A673 (cell line): ENCODE measurements at regions not wholly inside any gene's neighbourhood (a gene's known extent, or its start where the extent isn't known, plus 50 kb on each side); places are given as distances from the start of the nearest gene placed in this dataset.

Source experiments
- BruUV-seq: library from RNA; stranded (reverse); fragments of 400-500 nt; replicated peaks from 2 replicates; lab custom pipeline; 2021; lab: Mats Ljungman, UMichigan
- CTCF ChIA-PET: fragments of 300-600 bp; sonication (Branson Sonifier 250); formaldehyde crosslinking; loops from one replicate; lab custom pipeline; 2022; ENCODE audit warnings: antibody characterized with exemption; lab: Charles Lee
- POLR2A ChIA-PET: fragments of 300-600 bp; sonication (Branson Sonifier 250); formaldehyde crosslinking; loops from one replicate; lab custom pipeline; 2022; ENCODE audit warnings: antibody characterized with exemption; ENCODE audit not compliant: low non-redundant PET; lab: Charles Lee
- DNase-seq: peaks from one replicate; pipeline ENCODE4 v3.0.0-alpha.2; 2015; ENCODE audit warnings: low spot score
- H3K27ac ChIP-seq: fragments of 200-600 bp; sonication (generic); 2 replicates; pipeline ENCODE4 v1.5.1; 2016; ENCODE audit warnings: mixed run types, low read depth, mild to moderate bottlenecking, mixed read lengths, antibody characterized with exemption, low read length; ENCODE audit not compliant: poor library complexity, severe bottlenecking
- H3K27me3 ChIP-seq: fragments of 200-600 bp; sonication (generic); replicated peaks from 2 replicates; pipeline ENCODE4 v1.6.1; 2017; ENCODE audit warnings: mixed run types, low read depth, mild to moderate bottlenecking, mixed read lengths, antibody characterized with exemption, low read length; ENCODE audit not compliant: insufficient read depth, poor library complexity
- H3K36me3 ChIP-seq: fragments of 200-600 bp; sonication (generic); 2 replicates; pipeline ENCODE4 v1.6.1; 2016; ENCODE audit warnings: mixed run types, mild to moderate bottlenecking, mixed read lengths, antibody characterized with exemption, low read length; ENCODE audit not compliant: insufficient read depth, poor library complexity, severe bottlenecking
- H3K4me1 ChIP-seq: fragments of 200-600 bp; sonication (generic); 2 replicates; pipeline ENCODE4 v1.6.1; 2017; ENCODE audit warnings: mixed run types, mild to moderate bottlenecking, mixed read lengths, antibody characterized with exemption, low read length; ENCODE audit not compliant: insufficient read depth, poor library complexity, severe bottlenecking
- H3K4me3 ChIP-seq: fragments of 200-600 bp; sonication (generic); 2 replicates; pipeline ENCODE4 v1.5.1; 2016; ENCODE audit warnings: low read depth, mixed run types, mild to moderate bottlenecking, mixed read lengths, low read length; ENCODE audit not compliant: poor library complexity, severe bottlenecking
- H3K9me3 ChIP-seq: fragments of 200-600 bp; sonication (generic); 2 replicates; pipeline ENCODE4 v1.6.1; 2016; ENCODE audit warnings: mixed run types, low read depth, mild to moderate bottlenecking, mixed read lengths, antibody characterized with exemption, low read length; ENCODE audit not compliant: poor library complexity, severe bottlenecking
- CTCF ChIP-seq: fragments of 300-800, 200-600 bp; sonication (generic); conservative IDR thresholded peaks from 2 replicates; pipeline ENCODE4 v1.5.1; 2017; ENCODE audit warnings: low read depth, mild to moderate bottlenecking, antibody characterized with exemption, low read length, moderate library complexity, mixed read lengths
- EZH2 ChIP-seq: fragments of 200-600 bp; sonication (generic); IDR thresholded peaks from 2 replicates; pipeline ENCODE4 v1.6.1; 2017; ENCODE audit warnings: borderline replicate concordance, low read depth, mild to moderate bottlenecking, mixed read lengths, antibody characterized with exemption, low read length; ENCODE audit not compliant: poor library complexity, severe bottlenecking
- intact Hi-C: fragments of 100-400 bp; cut with micrococcal nuclease; formaldehyde crosslinking; loops from one replicate; pipeline ENCODE4 v1.10.0; 2022; ENCODE audit not compliant: unreplicated experiment

DNA sequence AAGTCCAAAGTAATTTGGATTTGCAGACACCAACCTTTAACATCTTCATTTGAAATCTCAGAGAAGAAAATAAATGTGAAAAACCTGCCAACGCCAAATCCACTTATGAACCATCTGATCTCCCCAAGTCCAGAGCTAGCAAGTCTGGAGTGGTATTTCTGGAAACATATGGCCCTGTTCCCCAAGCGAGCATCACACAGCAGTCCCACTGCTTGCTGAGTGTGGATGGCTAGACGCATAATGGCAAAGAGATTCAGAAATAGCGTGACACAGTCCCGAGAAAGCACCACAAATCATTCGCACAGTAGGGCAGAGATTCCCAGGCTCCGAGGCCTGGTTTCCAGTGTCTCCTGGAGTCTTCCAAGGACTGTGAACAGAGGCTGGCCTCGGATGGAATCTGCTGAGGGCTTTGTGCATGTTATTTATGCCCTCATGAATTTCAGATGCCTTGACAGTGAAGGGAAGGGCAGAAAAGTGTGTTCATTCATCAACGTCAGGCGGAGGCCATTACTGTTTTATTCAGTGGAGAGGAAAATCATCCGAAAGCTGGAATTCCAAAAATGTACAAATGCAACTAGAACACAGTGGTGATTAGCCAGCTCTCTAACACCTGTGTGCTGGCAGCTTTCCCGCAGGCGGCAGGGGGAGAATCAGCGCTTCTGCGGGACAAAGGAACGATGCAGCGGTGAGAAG lies 417.0 kb downstream of the EIPR1 start:
- BruUV-seq = no TSS peak
- TF ChIP-seq CTCF (no peak), EZH2 (no peak)
- H3K9me3 ChIP-seq = no peaks in the 10 kb centered on the region
- no peak overlapping the region for H3K27ac ChIP-seq
- ChIA-PET CTCF (no interaction called here), POLR2A (no interaction called here)
- intact Hi-C loops = no loop called here
- H3K4me3 ChIP-seq = no peak overlapping the region
- no peak for DNase-seq
- no peaks in the 10 kb centered on the region for H3K4me1 ChIP-seq
- H3K27me3 ChIP-seq = no peaks in the 10 kb centered on the region
- no peaks in the 10 kb centered on the region for H3K36me3 ChIP-seq

- intact Hi-C loops = no loop called here
- H3K4me1 ChIP-seq = no peaks in the 10 kb centered on the region
- no peak overlapping the region for H3K27ac ChIP-seq
- H3K27me3 ChIP-seq = no peaks in the 10 kb centered on the region
- no peaks in the 10 kb centered on the region for H3K36me3 ChIP-seq
- no TSS peak for BruUV-seq
- DNase-seq = no peak
- ChIA-PET CTCF (no interaction called here), POLR2A (no interaction called here)
- H3K9me3 ChIP-seq = no peaks in the 10 kb centered on the region
- no peak overlapping the region for H3K4me3 ChIP-seq
- no peak for TF ChIP-seq CTCF
- no peak for TF ChIP-seq EZH2
Observed at GRCh38 chr2:2950403-2950952, 427.1 kb downstream of the EIPR1 start.

- no TSS peak for BruUV-seq
- Histone ChIP-seq H3K9me3 (no peaks in the 10 kb centered on the region), H3K4me3 (no peak overlapping the region), H3K4me1 (no peaks in the 10 kb centered on the region), H3K27me3 (no peaks in the 10 kb centered on the region), H3K36me3 (no peaks in the 10 kb centered on the region), H3K27ac (no peak overlapping the region)
- POLR2A ChIA-PET = no interaction called here
- intact Hi-C loops = no loop called here
- CTCF ChIA-PET = no interaction called here
- TF ChIP-seq EZH2 (no peak), CTCF (no peak)
- no peak for DNase-seq
Observed at GRCh38 chr2:2947406-2947805, 430.2 kb downstream of the EIPR1 start.
